HCT116 (cell line): ENCODE measurements at regions not wholly inside any gene's neighbourhood (a gene's known extent, or its start where the extent isn't known, plus 50 kb on each side); places are given as distances from the start of the nearest gene placed in this dataset.

ENCODE experiments used
- ATF3 ChIP-seq: IDR thresholded peaks from 2 replicates; pipeline ENCODE4 v1.6.1; 2012
- CTCF ChIP-seq, 3 experiments: fragments of 200-600 bp in 1 of 3; sonication (generic) in 1 of 3; IDR thresholded peaks in 2 of 3; conservative IDR thresholded peaks in 1 of 3; 2 replicates each; pipeline ENCODE4 v1.5.1; 2012 to 2017; ENCODE audit warnings: low read depth in 2 of 3, low read length in 2 of 3, antibody characterized with exemption in 1 of 3, borderline replicate concordance in 1 of 3, control low read depth in 1 of 3, mild to moderate bottlenecking in 1 of 3, mixed read lengths in 1 of 3, mixed run types in 1 of 3, moderate library complexity in 1 of 3; ENCODE audit not compliant: insufficient read depth in 1 of 3
- EGR1 ChIP-seq: IDR thresholded peaks from 2 replicates; pipeline ENCODE4 v1.6.1; 2012; ENCODE audit warnings: low read depth
- EZH2 ChIP-seq: fragments of 200-600 bp; sonication (generic); IDR thresholded peaks from 2 replicates; pipeline ENCODE4 v1.6.1; 2017; ENCODE audit warnings: antibody characterized with exemption, mixed run types
- EZH2phosphoT487 ChIP-seq: fragments of 200-600 bp; IDR thresholded peaks from 2 replicates; pipeline ENCODE4 v1.6.1; 2018; ENCODE audit warnings: antibody characterized with exemption, borderline replicate concordance
- FOSL1 ChIP-seq: IDR thresholded peaks from 2 replicates; pipeline ENCODE4 v1.6.1; 2012; ENCODE audit warnings: low read depth
- POLR2A ChIP-seq: IDR thresholded peaks from 2 replicates; pipeline ENCODE4 v1.7.0; 2011; ENCODE audit warnings: borderline replicate concordance; ENCODE audit not compliant: insufficient read depth, insufficient read length; ENCODE audit errors: extremely low read depth
- POLR2AphosphoS5 ChIP-seq: IDR thresholded peaks from 2 replicates; pipeline ENCODE4 v1.6.1; 2011; ENCODE audit warnings: mild to moderate bottlenecking, low read depth, low read length, moderate library complexity
- RAD21 ChIP-seq: IDR thresholded peaks from 2 replicates; pipeline ENCODE4 v1.6.1; 2012; ENCODE audit warnings: low read depth, mild to moderate bottlenecking
- SIN3A ChIP-seq: IDR thresholded peaks from 2 replicates; pipeline ENCODE4 v1.6.1; 2012; ENCODE audit warnings: low read depth
- SRF ChIP-seq: IDR thresholded peaks from 2 replicates; pipeline ENCODE4 v1.6.1; 2012; ENCODE audit warnings: low read depth
- ZNF274 ChIP-seq: fragments of 200-500 bp; sonication (Bioruptor generic); IDR thresholded peaks from 2 replicates; pipeline ENCODE4 v1.6.1; 2014; ENCODE audit warnings: mild to moderate bottlenecking, low read depth, low read length, inconsistent platforms

GRCh38 chr14:83473416-83474235 lies 1940.0 kb upstream of the SEL1L start:
- TF ChIP-seq EZH2 (no peak), EZH2phosphoT487 (no peak), POLR2A (no peak), FOSL1 (no peak), ATF3 (no peak), CTCF (IDR thresholded peaks at IDR 0.05 in 2 of 3, conservative IDR thresholded peaks at IDR 0.05 in 1 of 3; ENCODE audit: borderline replicate concordance in 1 of 3, insufficient read depth in 1 of 3, low read depth in 2 of 3, low read length in 2 of 3) (no peak), ZNF274 (no peak), SIN3A (no peak), POLR2AphosphoS5 (no peak), EGR1 (no peak), SRF (no peak), RAD21 (no peak)
